Suprapubic skin (tissue), 4 donors: ENCODE measurements at regions not wholly inside any gene's neighbourhood (a gene's known extent, or its start where the extent isn't known, plus 50 kb on each side); places are given as distances from the start of the nearest gene placed in this dataset.

Experiments
- CTCF ChIP-seq, 2 donors: fragments of 200-600 bp in 1 of 2; fragments of 450-650 bp in 1 of 2; sonication (generic) in 1 of 2; IDR thresholded peaks; one replicate each; pipeline ENCODE4 v1.5.1; 2016 to 2019; ENCODE audit warnings: antibody characterized with exemption in 2 of 2, mild to moderate bottlenecking in 1 of 2, moderate library complexity in 1 of 2
- EP300 ChIP-seq: sonication (generic); formaldehyde crosslinking; IDR thresholded peaks from one replicate; pipeline ENCODE4 v1.6.1; 2017; ENCODE audit warnings: antibody characterized with exemption
- POLR2A ChIP-seq, 2 donors: fragments of 450-650 bp; IDR thresholded peaks; one replicate each; pipeline ENCODE4 v1.6.1; 2017; ENCODE audit warnings: antibody characterized with exemption in 2 of 2, mild to moderate bottlenecking in 2 of 2, moderate library complexity in 2 of 2
- POLR2AphosphoS5 ChIP-seq, 3 donors: sonication (generic); formaldehyde crosslinking; IDR thresholded peaks; one replicate each; pipeline ENCODE4 v1.6.1; 2017; ENCODE audit warnings: antibody characterized with exemption in 3 of 3

- TF ChIP-seq POLR2A (IDR thresholded peaks at IDR 0.05): no peak
- TF ChIP-seq CTCF (IDR thresholded peaks at IDR 0.05): no peak
- TF ChIP-seq EP300: no peak
- TF ChIP-seq POLR2AphosphoS5 (IDR thresholded peaks at IDR 0.05): no peak
Measured at GRCh38 chr5:2849429-2849828, 98.0 kb upstream of the IRX2 start.
